Neutrophil (primary cell): ENCODE measurements at regions not wholly inside any gene's neighbourhood (a gene's known extent, or its start where the extent isn't known, plus 50 kb on each side); places are given as distances from the start of the nearest gene placed in this dataset.

Source experiments
- H3K27ac ChIP-seq: fragments of 200-600 bp; sonication (generic); 2 replicates; pipeline ENCODE4 v1.5.1; 2016; ENCODE audit warnings: mild to moderate bottlenecking, moderate library complexity
- H3K27me3 ChIP-seq: fragments of 200-600 bp; sonication (generic); 2 replicates; pipeline ENCODE4 v1.6.0; 2016; ENCODE audit warnings: mild to moderate bottlenecking
- H3K36me3 ChIP-seq: fragments of 200-600 bp; sonication (generic); 2 replicates; pipeline ENCODE4 v1.5.1; 2017
- H3K4me1 ChIP-seq, 2 experiments: fragments of 200-600 bp in 1 of 2; sonication (generic) in 1 of 2; 1 replicate in 1 of 2; 2 replicates in 1 of 2; pipeline versions ENCODE4 v1.5.1 to v1.6.1; 2013 to 2016; ENCODE audit warnings: low read depth in 1 of 2, low read length in 1 of 2, mild to moderate bottlenecking in 1 of 2, moderate library complexity in 1 of 2; ENCODE audit not compliant: control insufficient read depth in 1 of 2, insufficient read depth in 1 of 2
- H3K4me3 ChIP-seq, 2 experiments: fragments of 200-600 bp in 1 of 2; sonication (generic) in 1 of 2; 1 replicate in 1 of 2; 2 replicates in 1 of 2; pipeline ENCODE4 v1.5.1; 2013 to 2016; ENCODE audit warnings: low read depth in 1 of 2, low read length in 1 of 2, mild to moderate bottlenecking in 1 of 2, moderate library complexity in 1 of 2
- H3K9me3 ChIP-seq: fragments of 200-600 bp; sonication (generic); 2 replicates; pipeline ENCODE4 v1.5.1; 2016
- CTCF ChIP-seq: fragments of 200-600 bp; sonication (generic); IDR thresholded peaks from 2 replicates; pipeline ENCODE4 v1.5.1; 2016; ENCODE audit warnings: antibody characterized with exemption

- Histone ChIP-seq H3K27me3 (no peaks in the 10 kb centered on the region), H3K4me3 (no peak overlapping the region), H3K4me1 (no peaks in the 10 kb centered on the region), H3K9me3 (no peaks in the 10 kb centered on the region), H3K36me3 (no peaks in the 10 kb centered on the region), H3K27ac (no peak overlapping the region)
- no peak for TF ChIP-seq CTCF
These were observed 148.4 kb upstream of the HDAC9 start for GRCh38 chr7:18347170-18347569.

DNA sequence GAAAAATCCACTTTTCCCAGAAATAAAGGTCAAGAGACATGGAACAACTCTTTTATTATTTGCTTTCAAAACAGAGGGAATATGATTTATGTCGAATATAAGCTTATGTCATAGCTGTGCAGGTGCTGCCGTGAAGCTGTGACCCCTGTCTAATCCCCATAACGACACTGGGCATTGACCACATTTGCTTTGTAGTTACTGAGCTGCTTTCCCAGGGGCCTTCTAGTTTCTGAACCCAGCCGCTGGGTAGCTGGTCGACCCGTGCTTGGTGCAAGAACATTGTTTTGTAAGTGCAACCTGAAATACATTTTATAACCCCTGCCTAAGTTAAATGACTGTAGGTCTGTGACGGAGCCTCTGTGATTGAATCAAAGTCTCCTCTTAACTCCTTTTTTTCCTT is 144.9 kb upstream of the HDAC9 start:
- H3K9me3 ChIP-seq, result no peaks in the 10 kb centered on the region
- H3K4me1 ChIP-seq, result no peaks in the 10 kb centered on the region
- H3K27me3 ChIP-seq, result no peaks in the 10 kb centered on the region
- H3K36me3 ChIP-seq, result no peaks in the 10 kb centered on the region
- no peak overlapping the region for H3K27ac ChIP-seq
- no peak overlapping the region for H3K4me3 ChIP-seq
- TF ChIP-seq CTCF, result no peak

DNA sequence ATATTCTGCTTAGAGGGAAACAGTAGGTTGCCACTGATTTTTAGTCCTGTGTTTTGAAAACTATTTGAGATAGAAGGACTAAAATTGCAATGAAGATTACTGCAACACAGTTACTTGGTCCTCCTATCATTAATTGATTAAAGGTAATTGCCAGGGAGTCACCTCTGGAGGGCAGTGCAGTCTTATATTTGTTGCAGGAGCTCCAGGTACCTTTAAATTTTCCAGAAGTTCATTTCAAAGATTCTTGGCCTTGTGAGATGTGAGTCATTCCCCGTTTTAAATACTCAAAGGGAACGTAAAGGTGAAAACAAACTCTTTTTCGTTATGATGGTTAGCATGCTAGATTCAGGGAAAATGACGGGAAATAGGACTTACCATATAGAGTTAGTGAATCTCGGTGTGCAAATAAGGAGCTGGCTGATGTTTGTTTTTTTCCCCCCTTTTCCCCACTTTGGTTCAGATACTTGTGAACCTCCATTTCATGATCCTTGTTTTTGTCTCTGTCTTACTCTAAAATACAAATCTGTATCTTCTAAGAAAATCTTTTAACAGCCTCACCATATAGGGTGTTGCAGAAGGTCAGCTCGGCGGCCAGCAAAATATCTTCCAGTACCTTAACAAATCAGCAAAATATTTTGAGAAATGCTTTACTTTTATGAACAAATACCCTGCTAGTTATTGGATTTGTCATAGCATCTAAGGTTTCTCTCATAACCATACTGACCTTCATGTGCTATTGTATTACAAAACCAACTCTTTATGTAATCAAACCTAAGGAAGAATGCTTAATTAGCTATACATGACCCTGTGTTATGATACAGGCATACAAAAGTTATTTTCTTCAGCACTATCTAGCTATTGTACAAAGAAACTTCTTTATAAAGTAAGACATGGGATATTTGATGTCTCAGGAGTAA is 143.0 kb upstream of the HDAC9 start:
- no peaks in the 10 kb centered on the region for H3K9me3 ChIP-seq
- H3K36me3 ChIP-seq, result no peaks in the 10 kb centered on the region
- H3K27me3 ChIP-seq, result no peaks in the 10 kb centered on the region
- no peak overlapping the region for H3K4me3 ChIP-seq
- H3K4me1 ChIP-seq, result no peaks in the 10 kb centered on the region
- no peak for TF ChIP-seq CTCF
- no peak overlapping the region for H3K27ac ChIP-seq

GRCh38 chr7:18353339-18353738 is 142.2 kb upstream of the HDAC9 start:
- H3K27ac ChIP-seq, result no peak overlapping the region
- no peaks in the 10 kb centered on the region for H3K9me3 ChIP-seq
- no peaks in the 10 kb centered on the region for H3K27me3 ChIP-seq
- H3K36me3 ChIP-seq, result no peaks in the 10 kb centered on the region
- no peak for TF ChIP-seq CTCF
- no peaks in the 10 kb centered on the region for H3K4me1 ChIP-seq
- no peak overlapping the region for H3K4me3 ChIP-seq

- Histone ChIP-seq H3K4me3 (no peak overlapping the region), H3K27me3 (no peaks in the 10 kb centered on the region), H3K4me1 (no peaks in the 10 kb centered on the region), H3K36me3 (no peaks in the 10 kb centered on the region), H3K27ac (no peak overlapping the region), H3K9me3 (no peaks in the 10 kb centered on the region)
- no peak for TF ChIP-seq CTCF
These were observed 141.2 kb upstream of the HDAC9 start for GRCh38 chr7:18354108-18355085.
